ENCODE measurements at regions not wholly inside any gene's neighbourhood (a gene's known extent, or its start where the extent isn't known, plus 50 kb on each side); places are given as distances from the start of the nearest gene placed in this dataset.

DNA sequence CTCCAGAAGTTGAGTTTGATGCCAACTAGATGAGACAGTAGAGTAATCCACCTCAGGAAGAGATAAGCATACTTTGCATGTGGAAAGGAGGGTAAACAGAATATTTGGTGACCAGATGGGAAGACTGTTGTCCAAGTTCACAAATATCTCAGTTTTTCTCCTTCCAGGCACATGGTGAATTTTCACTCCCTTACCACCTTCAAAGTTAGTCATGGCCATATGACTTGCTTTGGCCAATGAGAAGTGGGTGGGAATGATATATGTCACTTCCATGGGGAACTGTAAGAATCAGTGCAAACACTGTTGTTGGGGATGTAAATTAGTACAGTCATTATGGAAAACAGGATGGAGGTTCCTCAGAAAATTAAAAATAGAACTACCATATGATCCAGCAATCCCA is 105.8 kb downstream of the SPATA19 start:
- Histone ChIP-seq H3K4me2 (no peak overlapping the region), H3K4me1 (no peaks in the 10 kb centered on the region), H3K36me3 (no peaks in the 10 kb centered on the region), H4K20me1 (ENCODE audit: low read depth) (no peaks in the 10 kb centered on the region), H3K9me3 (ENCODE audit: low read depth) (no peaks in the 10 kb centered on the region), H2AFZ (replicated peaks) (no peak overlapping the region), H3K4me3 (no peak overlapping the region), H3K27me3 (no peaks in the 10 kb centered on the region), H3K9ac (no peak overlapping the region), H3K27ac (no peak overlapping the region), H3F3A (ENCODE audit: low read depth) (no peaks in the 10 kb centered on the region), H3K79me2 (ENCODE audit: low read depth) (no peaks in the 10 kb centered on the region)
- no peak for DNase-seq (ENCODE audit: low spot score)
- Mint-ChIP-seq H3K9me3 (peaks cover 2% of the 10 kb centered on the region), H3K27ac (no peak overlapping the region), H3K4me1 (no peaks in the 10 kb centered on the region), H3K36me3 (no peaks in the 10 kb centered on the region), H3K27me3 (ENCODE audit: insufficient read depth, low read depth) (no peaks in the 10 kb centered on the region), H3K4me3 (no peak overlapping the region)
- TF ChIP-seq, protein P1, sequence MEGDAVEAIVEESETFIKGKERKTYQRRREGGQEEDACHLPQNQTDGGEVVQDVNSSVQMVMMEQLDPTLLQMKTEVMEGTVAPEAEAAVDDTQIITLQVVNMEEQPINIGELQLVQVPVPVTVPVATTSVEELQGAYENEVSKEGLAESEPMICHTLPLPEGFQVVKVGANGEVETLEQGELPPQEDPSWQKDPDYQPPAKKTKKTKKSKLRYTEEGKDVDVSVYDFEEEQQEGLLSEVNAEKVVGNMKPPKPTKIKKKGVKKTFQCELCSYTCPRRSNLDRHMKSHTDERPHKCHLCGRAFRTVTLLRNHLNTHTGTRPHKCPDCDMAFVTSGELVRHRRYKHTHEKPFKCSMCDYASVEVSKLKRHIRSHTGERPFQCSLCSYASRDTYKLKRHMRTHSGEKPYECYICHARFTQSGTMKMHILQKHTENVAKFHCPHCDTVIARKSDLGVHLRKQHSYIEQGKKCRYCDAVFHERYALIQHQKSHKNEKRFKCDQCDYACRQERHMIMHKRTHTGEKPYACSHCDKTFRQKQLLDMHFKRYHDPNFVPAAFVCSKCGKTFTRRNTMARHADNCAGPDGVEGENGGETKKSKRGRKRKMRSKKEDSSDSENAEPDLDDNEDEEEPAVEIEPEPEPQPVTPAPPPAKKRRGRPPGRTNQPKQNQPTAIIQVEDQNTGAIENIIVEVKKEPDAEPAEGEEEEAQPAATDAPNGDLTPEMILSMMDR (IDR thresholded peaks at IDR 0.05), result no peak
- TF ChIP-seq EZH2 (IDR thresholded peaks at IDR 0.05) (no peak), EZH2phosphoT487 (IDR thresholded peaks at IDR 0.05) (no peak)

DNA sequence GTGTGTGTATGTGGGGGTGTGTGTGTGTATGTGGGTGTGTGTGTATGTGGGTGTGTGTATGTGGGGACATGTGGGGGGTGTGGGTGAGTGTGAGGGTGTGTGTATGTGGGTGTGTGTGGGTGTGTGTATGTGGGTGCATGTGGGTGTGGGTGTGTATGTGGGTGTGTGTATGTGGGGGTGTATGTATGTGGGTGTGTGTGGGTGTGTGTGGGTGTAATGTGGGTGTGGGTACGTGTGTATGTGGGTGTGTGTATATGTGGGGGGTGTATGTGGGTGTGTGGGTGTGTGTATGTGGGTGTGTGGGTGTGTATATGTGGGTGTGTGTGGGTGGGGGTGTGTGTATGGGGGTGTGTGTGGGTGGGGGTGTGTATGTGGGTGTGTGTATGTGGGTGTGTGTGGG is 106.7 kb downstream of the SPATA19 start:
- TF ChIP-seq EZH2 (IDR thresholded peaks at IDR 0.05) (no peak), EZH2phosphoT487 (IDR thresholded peaks at IDR 0.05) (no peak)
- TF ChIP-seq, protein P1 (IDR thresholded peaks at IDR 0.05), result no peak

DNA sequence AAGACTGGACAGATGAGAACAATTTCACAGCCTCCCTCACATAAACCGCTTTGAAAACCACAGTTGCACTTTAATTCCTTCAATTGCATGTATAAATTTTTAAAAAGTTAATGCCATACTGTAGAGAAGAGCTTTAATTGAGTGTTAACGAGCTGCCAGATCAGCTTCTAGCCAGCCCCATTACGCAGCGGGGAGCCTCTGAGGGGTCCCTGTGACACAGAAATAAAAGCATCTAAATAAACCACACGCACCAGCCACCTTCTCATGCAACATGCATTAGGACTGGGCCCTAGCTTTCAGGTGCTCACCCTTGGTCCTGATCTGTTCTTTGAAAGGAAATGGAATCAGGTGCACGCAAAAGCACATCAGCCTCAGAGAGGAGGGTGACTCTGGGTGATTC is 111.7 kb downstream of the SPATA19 start:
- Histone ChIP-seq H3K9ac (no peak overlapping the region), H3F3A (ENCODE audit: low read depth) (no peaks in the 10 kb centered on the region), H3K4me1 (no peaks in the 10 kb centered on the region), H3K4me3 (no peak overlapping the region), H3K27me3 (no peaks in the 10 kb centered on the region), H3K27ac (no peak overlapping the region), H2AFZ (replicated peaks) (no peak overlapping the region), H3K4me2 (no peak overlapping the region), H3K36me3 (no peaks in the 10 kb centered on the region), H4K20me1 (ENCODE audit: low read depth) (no peaks in the 10 kb centered on the region), H3K79me2 (ENCODE audit: low read depth) (no peaks in the 10 kb centered on the region), H3K9me3 (ENCODE audit: low read depth) (no peaks in the 10 kb centered on the region)
- no peak for DNase-seq (ENCODE audit: low spot score)
- Mint-ChIP-seq H3K4me3 (no peak overlapping the region), H3K4me1 (peaks cover 8% of the 10 kb centered on the region), H3K27me3 (ENCODE audit: insufficient read depth, low read depth) (peaks cover 2% of the 10 kb centered on the region), H3K9me3 (peaks cover 2% of the 10 kb centered on the region), H3K36me3 (no peaks in the 10 kb centered on the region), H3K27ac (no peak overlapping the region)
- no peak for TF ChIP-seq EZH2 (IDR thresholded peaks at IDR 0.05)
- TF ChIP-seq, protein P1 (IDR thresholded peaks at IDR 0.05), result no peak
- no peak for TF ChIP-seq EZH2phosphoT487 (IDR thresholded peaks at IDR 0.05)

More for the DNA sequence above, 106.7 kb downstream of the SPATA19 start:
- H3F3A ChIP-seq (ENCODE audit: low read depth), result no peaks in the 10 kb centered on the region
- no peak overlapping the region for H3K4me2 ChIP-seq
- H3K27me3 ChIP-seq, result no peaks in the 10 kb centered on the region
- H3K36me3 ChIP-seq, result no peaks in the 10 kb centered on the region
- DNase-seq (ENCODE audit: low spot score), result no peak
- no peak overlapping the region for H2AFZ ChIP-seq (replicated peaks)
- H3K9ac ChIP-seq, result no peak overlapping the region
- Mint-ChIP-seq H3K27me3 (ENCODE audit: insufficient read depth, low read depth) (no peaks in the 10 kb centered on the region), H3K4me3 (no peak overlapping the region), H3K27ac (no peak overlapping the region), H3K9me3 (peaks cover 2% of the 10 kb centered on the region), H3K4me1 (no peaks in the 10 kb centered on the region), H3K36me3 (no peaks in the 10 kb centered on the region)
- no peak overlapping the region for H3K27ac ChIP-seq
- H3K9me3 ChIP-seq (ENCODE audit: low read depth), result no peaks in the 10 kb centered on the region
- no peaks in the 10 kb centered on the region for H3K79me2 ChIP-seq (ENCODE audit: low read depth)
- no peaks in the 10 kb centered on the region for H4K20me1 ChIP-seq (ENCODE audit: low read depth)
- H3K4me1 ChIP-seq, result no peaks in the 10 kb centered on the region
- H3K4me3 ChIP-seq, result no peak overlapping the region

Data from neural progenitor cell (in vitro differentiated cells).